ENCODE measurements at regions not wholly inside any gene's neighbourhood (a gene's known extent, or its start where the extent isn't known, plus 50 kb on each side); places are given as distances from the start of the nearest gene placed in this dataset.
A peak's percentile ranks its signal among the peaks of the same experiment; 100 is the strongest.

DNA sequence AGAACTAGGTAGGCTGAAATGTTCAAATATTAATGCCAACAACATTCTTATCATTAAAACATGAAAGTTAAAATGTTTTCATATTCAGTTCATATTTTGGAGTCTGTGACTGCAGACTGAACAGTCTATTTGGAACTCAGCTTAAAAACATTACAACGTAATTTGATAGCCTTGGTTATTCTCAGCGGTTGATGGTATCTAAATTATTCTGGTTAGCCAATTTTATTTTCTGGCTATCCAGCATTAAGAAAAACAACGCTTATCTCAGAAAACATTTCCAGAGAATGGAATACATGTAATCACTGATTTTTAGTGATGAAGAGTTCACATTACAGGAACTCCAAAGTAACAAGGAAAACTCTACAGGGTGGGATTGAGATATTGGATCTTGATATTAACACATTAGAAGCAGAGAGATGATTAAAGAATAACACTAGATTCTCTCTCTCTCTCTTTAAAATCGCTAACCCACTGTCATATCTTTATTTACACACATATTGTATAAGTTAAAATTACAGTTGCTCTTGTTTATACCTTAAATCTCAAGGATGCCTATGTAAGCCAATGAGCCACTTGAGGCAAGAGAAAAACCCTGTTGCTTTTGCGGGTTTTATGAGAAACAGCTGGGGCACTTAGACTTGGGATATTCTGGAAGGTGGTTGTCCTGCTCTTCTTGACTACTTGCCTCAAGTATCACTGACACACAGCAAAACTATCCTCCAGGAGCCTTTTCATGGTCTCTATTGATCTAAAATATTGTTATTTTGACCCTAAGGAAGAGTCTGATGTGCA lies 84.9 kb downstream of the ICOS start:
- Histone ChIP-seq H3K36me3 (no peaks in the 10 kb centered on the region), H3K4me3 (no peak overlapping the region), H3K27ac (no peak overlapping the region), H3K4me1 (no peaks in the 10 kb centered on the region), H3K27me3 (no peaks in the 10 kb centered on the region), H3K9me3 (no peaks in the 10 kb centered on the region)
- ATAC-seq (no peak), DNase-seq (no peak)
- intact Hi-C loops (cut with DNase I), result no loop called here
- TF ChIP-seq, protein P1, sequence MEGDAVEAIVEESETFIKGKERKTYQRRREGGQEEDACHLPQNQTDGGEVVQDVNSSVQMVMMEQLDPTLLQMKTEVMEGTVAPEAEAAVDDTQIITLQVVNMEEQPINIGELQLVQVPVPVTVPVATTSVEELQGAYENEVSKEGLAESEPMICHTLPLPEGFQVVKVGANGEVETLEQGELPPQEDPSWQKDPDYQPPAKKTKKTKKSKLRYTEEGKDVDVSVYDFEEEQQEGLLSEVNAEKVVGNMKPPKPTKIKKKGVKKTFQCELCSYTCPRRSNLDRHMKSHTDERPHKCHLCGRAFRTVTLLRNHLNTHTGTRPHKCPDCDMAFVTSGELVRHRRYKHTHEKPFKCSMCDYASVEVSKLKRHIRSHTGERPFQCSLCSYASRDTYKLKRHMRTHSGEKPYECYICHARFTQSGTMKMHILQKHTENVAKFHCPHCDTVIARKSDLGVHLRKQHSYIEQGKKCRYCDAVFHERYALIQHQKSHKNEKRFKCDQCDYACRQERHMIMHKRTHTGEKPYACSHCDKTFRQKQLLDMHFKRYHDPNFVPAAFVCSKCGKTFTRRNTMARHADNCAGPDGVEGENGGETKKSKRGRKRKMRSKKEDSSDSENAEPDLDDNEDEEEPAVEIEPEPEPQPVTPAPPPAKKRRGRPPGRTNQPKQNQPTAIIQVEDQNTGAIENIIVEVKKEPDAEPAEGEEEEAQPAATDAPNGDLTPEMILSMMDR (IDR thresholded peaks at IDR 0.05), result no peak

DNA sequence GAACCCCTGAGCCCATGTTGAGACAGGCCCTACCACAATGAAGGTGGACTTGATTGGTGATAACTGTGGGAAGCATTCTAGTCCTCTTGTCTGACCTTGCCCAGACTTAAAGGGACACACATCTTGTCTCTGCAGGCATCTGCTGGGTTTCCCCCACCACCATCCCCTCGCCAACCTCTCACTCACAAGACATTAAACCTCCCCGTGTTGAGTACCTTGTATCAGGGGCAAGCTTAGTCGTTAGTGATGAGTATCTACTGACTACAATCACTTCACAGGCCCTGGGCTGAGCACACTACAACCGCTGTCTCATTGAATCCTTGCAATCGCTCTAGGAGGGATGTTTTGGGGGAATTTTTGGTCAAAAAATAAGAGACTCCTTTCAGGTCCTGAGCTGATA lies 86.0 kb downstream of the ICOS start:
- Histone ChIP-seq H3K27ac (no peak overlapping the region), H3K36me3 (no peaks in the 10 kb centered on the region), H3K9me3 (no peaks in the 10 kb centered on the region), H3K4me3 (no peak overlapping the region), H3K27me3 (no peaks in the 10 kb centered on the region), H3K4me1 (no peaks in the 10 kb centered on the region)
- no peak for ATAC-seq
- TF ChIP-seq, protein P1 (IDR thresholded peaks at IDR 0.05), result no peak
- intact Hi-C loops (cut with DNase I), result no loop called here
- DNase-seq, result no peak

DNA sequence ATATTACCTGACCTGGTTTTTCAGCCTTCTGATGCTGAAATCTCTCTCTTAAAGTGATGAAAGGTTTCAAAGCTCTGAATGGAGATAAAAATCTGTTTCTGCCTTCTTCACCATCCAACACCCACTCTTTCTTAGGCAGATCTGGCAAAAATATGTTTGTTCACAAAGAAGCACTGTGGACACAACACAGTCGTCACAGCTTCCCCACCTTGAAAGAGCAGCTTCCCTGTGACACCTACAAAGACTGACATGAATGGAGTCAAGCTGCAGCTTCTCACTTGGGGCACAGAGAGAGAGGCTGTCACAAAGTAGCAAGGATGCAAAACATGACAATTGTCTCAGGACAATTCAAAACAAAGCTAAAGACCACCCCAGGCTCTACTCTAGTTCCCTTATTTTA lies 86.5 kb downstream of the ICOS start:
- no peak overlapping the region for H3K27ac ChIP-seq
- H3K27me3 ChIP-seq, result no peaks in the 10 kb centered on the region
- no peaks in the 10 kb centered on the region for H3K36me3 ChIP-seq
- no peaks in the 10 kb centered on the region for H3K4me1 ChIP-seq
- DNase-seq (no peak), ATAC-seq (no peak)
- TF ChIP-seq, protein P1 (IDR thresholded peaks at IDR 0.05), result no peak
- intact Hi-C loops (cut with DNase I), result no loop called here
- H3K4me3 ChIP-seq, result no peak overlapping the region
- H3K9me3 ChIP-seq, result no peaks in the 10 kb centered on the region

DNA sequence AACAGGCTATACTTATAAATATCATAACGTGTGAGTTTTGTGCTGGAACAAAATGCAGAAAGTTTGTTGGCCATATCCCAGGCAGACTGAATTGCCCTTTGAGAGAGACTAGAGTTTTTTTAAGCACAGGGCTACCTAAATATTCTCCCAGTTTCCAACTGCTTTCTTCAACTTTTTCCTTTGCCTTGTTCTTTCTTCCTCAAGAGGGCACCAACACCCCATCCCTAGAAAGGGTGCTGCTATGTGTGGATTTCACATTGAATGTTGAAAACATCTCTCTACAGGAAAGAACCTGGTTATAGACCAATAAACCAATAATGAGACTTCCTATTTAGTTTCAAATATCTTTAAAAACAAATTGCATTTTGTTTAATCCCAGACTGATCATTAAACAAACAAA lies 87.9 kb downstream of the ICOS start:
- H3K4me1 ChIP-seq, result no peaks in the 10 kb centered on the region
- no peaks in the 10 kb centered on the region for H3K36me3 ChIP-seq
- H3K9me3 ChIP-seq, result no peaks in the 10 kb centered on the region
- H3K27ac ChIP-seq, result no peak overlapping the region
- no peak overlapping the region for H3K4me3 ChIP-seq
- peak; percentile 76 for ATAC-seq
- H3K27me3 ChIP-seq, result no peaks in the 10 kb centered on the region
- peak in 2 of 4 donors; percentile 44 to 66 for DNase-seq
- intact Hi-C loops (cut with DNase I), result no loop called here
- TF ChIP-seq, protein P1 (IDR thresholded peaks at IDR 0.05), result peak; percentile 25 to 43

DNA sequence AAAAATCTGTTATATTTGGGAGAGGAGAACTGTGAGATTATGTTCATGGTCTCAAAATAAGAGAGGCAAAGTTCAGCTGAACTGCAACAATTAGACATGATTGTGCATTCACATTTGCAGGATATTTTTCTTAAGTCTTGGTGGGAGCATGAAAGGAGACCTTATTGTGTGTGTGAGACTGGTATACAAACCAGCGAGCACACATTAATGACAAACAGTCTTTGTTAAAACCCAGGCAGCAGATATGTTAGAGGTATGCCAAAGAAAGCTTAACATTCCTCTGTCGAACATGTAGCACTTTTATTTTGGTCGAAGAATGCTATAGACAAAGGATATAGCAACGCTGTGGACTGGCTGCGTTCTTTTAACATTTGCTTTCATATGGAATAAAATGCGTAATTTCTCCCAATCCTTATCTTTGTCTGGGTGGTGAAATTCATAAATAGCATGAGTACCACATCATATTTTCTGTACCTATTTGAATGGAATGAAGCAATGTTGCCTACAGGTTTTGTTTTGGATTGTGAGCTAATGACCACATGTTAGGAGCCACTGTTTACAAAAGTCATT lies 88.4 kb downstream of the ICOS start:
- H3K27me3 ChIP-seq, result no peaks in the 10 kb centered on the region
- TF ChIP-seq, protein P1 (IDR thresholded peaks at IDR 0.05), result no peak
- H3K4me1 ChIP-seq, result no peaks in the 10 kb centered on the region
- intact Hi-C loops (cut with DNase I), result no loop called here
- H3K4me3 ChIP-seq, result no peak overlapping the region
- H3K36me3 ChIP-seq, result no peaks in the 10 kb centered on the region
- DNase-seq (no peak), ATAC-seq (no peak)
- H3K27ac ChIP-seq, result no peak overlapping the region
- no peaks in the 10 kb centered on the region for H3K9me3 ChIP-seq
